Mammary epithelial cell (primary cell): ENCODE measurements at regions not wholly inside any gene's neighbourhood (a gene's known extent, or its start where the extent isn't known, plus 50 kb on each side); places are given as distances from the start of the nearest gene placed in this dataset.

Experiments used
- EZH2 ChIP-seq: IDR thresholded peaks from 2 replicates; pipeline ENCODE4 v1.6.1; 2012; ENCODE audit warnings: low read length, inconsistent platforms, borderline replicate concordance
- TF ChIP-seq, protein P1 (sequence below), 2 donors: IDR thresholded peaks in 1 of 2; conservative IDR thresholded peaks in 1 of 2; 2 replicates each; pipeline ENCODE4 v1.5.1; 2011 to 2012; ENCODE audit warnings: inconsistent platforms in 2 of 2, low read length in 2 of 2, mild to moderate bottlenecking in 2 of 2, control low read depth in 1 of 2, low read depth in 1 of 2; ENCODE audit not compliant: insufficient read depth in 1 of 2; ENCODE audit errors: extremely low read depth in 1 of 2

GRCh38 chr7:136293841-136294391 is 316.8 kb upstream of the MTPN start:
- TF ChIP-seq, protein P1, sequence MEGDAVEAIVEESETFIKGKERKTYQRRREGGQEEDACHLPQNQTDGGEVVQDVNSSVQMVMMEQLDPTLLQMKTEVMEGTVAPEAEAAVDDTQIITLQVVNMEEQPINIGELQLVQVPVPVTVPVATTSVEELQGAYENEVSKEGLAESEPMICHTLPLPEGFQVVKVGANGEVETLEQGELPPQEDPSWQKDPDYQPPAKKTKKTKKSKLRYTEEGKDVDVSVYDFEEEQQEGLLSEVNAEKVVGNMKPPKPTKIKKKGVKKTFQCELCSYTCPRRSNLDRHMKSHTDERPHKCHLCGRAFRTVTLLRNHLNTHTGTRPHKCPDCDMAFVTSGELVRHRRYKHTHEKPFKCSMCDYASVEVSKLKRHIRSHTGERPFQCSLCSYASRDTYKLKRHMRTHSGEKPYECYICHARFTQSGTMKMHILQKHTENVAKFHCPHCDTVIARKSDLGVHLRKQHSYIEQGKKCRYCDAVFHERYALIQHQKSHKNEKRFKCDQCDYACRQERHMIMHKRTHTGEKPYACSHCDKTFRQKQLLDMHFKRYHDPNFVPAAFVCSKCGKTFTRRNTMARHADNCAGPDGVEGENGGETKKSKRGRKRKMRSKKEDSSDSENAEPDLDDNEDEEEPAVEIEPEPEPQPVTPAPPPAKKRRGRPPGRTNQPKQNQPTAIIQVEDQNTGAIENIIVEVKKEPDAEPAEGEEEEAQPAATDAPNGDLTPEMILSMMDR (conservative IDR thresholded peaks at IDR 0.05 in 1 of 2, IDR thresholded peaks at IDR 0.05 in 1 of 2; ENCODE audit: extremely low read depth in 1 of 2, insufficient read depth in 1 of 2, low read depth in 1 of 2, low read length in 2 of 2), result no peak
- no peak for TF ChIP-seq EZH2
